ENCODE measurements at regions not wholly inside any gene's neighbourhood (a gene's known extent, or its start where the extent isn't known, plus 50 kb on each side); places are given as distances from the start of the nearest gene placed in this dataset.
"Not testable (repeated sequence)": the region's sequence is repeated elsewhere in the genome, so short reads cannot be mapped to it uniquely, and the experiment has no call there.

GRCh38 chr12:33759279-33759678 is 263.0 kb upstream of the ALG10 start:
- in situ Hi-C loops (cut with HindIII; ENCODE audit: low pct_unique_long_range_greater_than_20kb, low sequenced_read_pairs): no loop called here
- DNase-seq (ENCODE audit: low read depth, low spot score): no peak

- no peak for DNase-seq (ENCODE audit: low read depth, low spot score)
- in situ Hi-C loops (cut with HindIII; ENCODE audit: low pct_unique_long_range_greater_than_20kb, low sequenced_read_pairs): no loop called here
Measured at GRCh38 chr12:33763331-33763730, 259.0 kb upstream of the ALG10 start.

- DNase-seq (ENCODE audit: low read depth, low spot score): no peak
- in situ Hi-C loops (cut with HindIII; ENCODE audit: low pct_unique_long_range_greater_than_20kb, low sequenced_read_pairs): no loop called here
Measured at GRCh38 chr12:33770652-33771051, 251.6 kb upstream of the ALG10 start.

- DNase-seq (ENCODE audit: low read depth, low spot score): no peak
- in situ Hi-C loops (cut with HindIII; ENCODE audit: low pct_unique_long_range_greater_than_20kb, low sequenced_read_pairs): no loop called here
Measured at GRCh38 chr12:33771889-33772288, 250.4 kb upstream of the ALG10 start.

GRCh38 chr12:33773091-33773490 is 249.2 kb upstream of the ALG10 start:
- in situ Hi-C loops (cut with HindIII; ENCODE audit: low pct_unique_long_range_greater_than_20kb, low sequenced_read_pairs); DNase-seq (ENCODE audit: low read depth, low spot score): not testable (repeated sequence)

GRCh38 chr12:33786532-33786931 is 235.8 kb upstream of the ALG10 start:
- no peak for DNase-seq (ENCODE audit: low read depth, low spot score)
- in situ Hi-C loops (cut with HindIII; ENCODE audit: low pct_unique_long_range_greater_than_20kb, low sequenced_read_pairs): no loop called here

GRCh38 chr12:33794954-33795353 is 227.3 kb upstream of the ALG10 start:
- in situ Hi-C loops (cut with HindIII; ENCODE audit: low pct_unique_long_range_greater_than_20kb, low sequenced_read_pairs): no loop called here
- no peak for DNase-seq (ENCODE audit: low read depth, low spot score)

- no peak for DNase-seq (ENCODE audit: low read depth, low spot score)
- in situ Hi-C loops (cut with HindIII; ENCODE audit: low pct_unique_long_range_greater_than_20kb, low sequenced_read_pairs): no loop called here
Measured at GRCh38 chr12:33795536-33795935, 226.8 kb upstream of the ALG10 start.

- in situ Hi-C loops (cut with HindIII; ENCODE audit: low pct_unique_long_range_greater_than_20kb, low sequenced_read_pairs): no loop called here
- no peak for DNase-seq (ENCODE audit: low read depth, low spot score)
Measured at GRCh38 chr12:33813536-33813935, 208.8 kb upstream of the ALG10 start.

GRCh38 chr12:33817713-33818112 is 204.6 kb upstream of the ALG10 start:
- DNase-seq (ENCODE audit: low read depth, low spot score): no peak

GRCh38 chr12:33818313-33818712 is 204.0 kb upstream of the ALG10 start:
- no peak for DNase-seq (ENCODE audit: low read depth, low spot score)
- in situ Hi-C loops (cut with HindIII; ENCODE audit: low pct_unique_long_range_greater_than_20kb, low sequenced_read_pairs): no loop called here

More at GRCh38 chr12:33817713-33818112, 204.6 kb upstream of the ALG10 start:
- in situ Hi-C loops (cut with HindIII; ENCODE audit: low pct_unique_long_range_greater_than_20kb, low sequenced_read_pairs): no loop called here

- in situ Hi-C loops (cut with HindIII; ENCODE audit: low pct_unique_long_range_greater_than_20kb, low sequenced_read_pairs): no loop called here
- DNase-seq (ENCODE audit: low read depth, low spot score): no peak
Measured at GRCh38 chr12:33825442-33825841, 196.9 kb upstream of the ALG10 start.

- DNase-seq (ENCODE audit: low read depth, low spot score): no peak
- in situ Hi-C loops (cut with HindIII; ENCODE audit: low pct_unique_long_range_greater_than_20kb, low sequenced_read_pairs): no loop called here
Measured at GRCh38 chr12:33825986-33826602, 196.2 kb upstream of the ALG10 start.

GRCh38 chr12:33828326-33828725 is 194.0 kb upstream of the ALG10 start:
- in situ Hi-C loops (cut with HindIII; ENCODE audit: low pct_unique_long_range_greater_than_20kb, low sequenced_read_pairs): no loop called here
- no peak for DNase-seq (ENCODE audit: low read depth, low spot score)

GRCh38 chr12:33830070-33830469 is 192.2 kb upstream of the ALG10 start:
- DNase-seq (ENCODE audit: low read depth, low spot score): no peak
- in situ Hi-C loops (cut with HindIII; ENCODE audit: low pct_unique_long_range_greater_than_20kb, low sequenced_read_pairs): no loop called here

- DNase-seq (ENCODE audit: low read depth, low spot score): no peak
- in situ Hi-C loops (cut with HindIII; ENCODE audit: low pct_unique_long_range_greater_than_20kb, low sequenced_read_pairs): no loop called here
Measured at GRCh38 chr12:33832900-33833299, 189.4 kb upstream of the ALG10 start.

- no peak for DNase-seq (ENCODE audit: low read depth, low spot score)
- in situ Hi-C loops (cut with HindIII; ENCODE audit: low pct_unique_long_range_greater_than_20kb, low sequenced_read_pairs): no loop called here
Measured at GRCh38 chr12:33834672-33835071, 187.6 kb upstream of the ALG10 start.

GRCh38 chr12:33876618-33877017 is 145.7 kb upstream of the ALG10 start:
- peak; percentile 7 for DNase-seq (ENCODE audit: low read depth, low spot score)
- in situ Hi-C loops (cut with HindIII; ENCODE audit: low pct_unique_long_range_greater_than_20kb, low sequenced_read_pairs): no loop called here

- no peak for DNase-seq (ENCODE audit: low read depth, low spot score)
Measured at GRCh38 chr12:33892425-33892824, 129.9 kb upstream of the ALG10 start.

GRCh38 chr12:33920460-33920859 is 101.8 kb upstream of the ALG10 start:
- DNase-seq (ENCODE audit: low read depth, low spot score); in situ Hi-C loops (cut with HindIII; ENCODE audit: low pct_unique_long_range_greater_than_20kb, low sequenced_read_pairs): not testable (repeated sequence)

More at GRCh38 chr12:33892425-33892824, 129.9 kb upstream of the ALG10 start:
- in situ Hi-C loops (cut with HindIII; ENCODE audit: low pct_unique_long_range_greater_than_20kb, low sequenced_read_pairs): no loop called here
